NB4 (cell line): ENCODE measurements at regions not wholly inside any gene's neighbourhood (a gene's known extent, or its start where the extent isn't known, plus 50 kb on each side); places are given as distances from the start of the nearest gene placed in this dataset.

Experiments used
- DNase-seq: peaks from one replicate; pipeline ENCODE4 v3.0.0; 2010; ENCODE audit warnings: low read depth
- H3K4me3 ChIP-seq: one replicate; pipeline ENCODE4 v1.5.1; 2011; ENCODE audit warnings: mild to moderate bottlenecking, low read depth, low read length, moderate library complexity
- MYC ChIP-seq: IDR thresholded peaks from 2 replicates; pipeline ENCODE4 v1.6.1; 2011; ENCODE audit warnings: low read depth, low read length
- POLR2A ChIP-seq: IDR thresholded peaks from 2 replicates; pipeline ENCODE4 v1.6.1; 2011; ENCODE audit warnings: mild to moderate bottlenecking; ENCODE audit not compliant: insufficient read length; ENCODE audit errors: extremely low read depth
- TF ChIP-seq, protein P1 (sequence below): IDR thresholded peaks from 2 replicates; pipeline ENCODE4 v1.6.1; 2011; ENCODE audit warnings: low read depth, low read length
- TF ChIP-seq, protein P2 (sequence below): IDR thresholded peaks from one replicate; pipeline ENCODE4 v1.5.1; 2012; ENCODE audit warnings: low read depth, low read length

DNA sequence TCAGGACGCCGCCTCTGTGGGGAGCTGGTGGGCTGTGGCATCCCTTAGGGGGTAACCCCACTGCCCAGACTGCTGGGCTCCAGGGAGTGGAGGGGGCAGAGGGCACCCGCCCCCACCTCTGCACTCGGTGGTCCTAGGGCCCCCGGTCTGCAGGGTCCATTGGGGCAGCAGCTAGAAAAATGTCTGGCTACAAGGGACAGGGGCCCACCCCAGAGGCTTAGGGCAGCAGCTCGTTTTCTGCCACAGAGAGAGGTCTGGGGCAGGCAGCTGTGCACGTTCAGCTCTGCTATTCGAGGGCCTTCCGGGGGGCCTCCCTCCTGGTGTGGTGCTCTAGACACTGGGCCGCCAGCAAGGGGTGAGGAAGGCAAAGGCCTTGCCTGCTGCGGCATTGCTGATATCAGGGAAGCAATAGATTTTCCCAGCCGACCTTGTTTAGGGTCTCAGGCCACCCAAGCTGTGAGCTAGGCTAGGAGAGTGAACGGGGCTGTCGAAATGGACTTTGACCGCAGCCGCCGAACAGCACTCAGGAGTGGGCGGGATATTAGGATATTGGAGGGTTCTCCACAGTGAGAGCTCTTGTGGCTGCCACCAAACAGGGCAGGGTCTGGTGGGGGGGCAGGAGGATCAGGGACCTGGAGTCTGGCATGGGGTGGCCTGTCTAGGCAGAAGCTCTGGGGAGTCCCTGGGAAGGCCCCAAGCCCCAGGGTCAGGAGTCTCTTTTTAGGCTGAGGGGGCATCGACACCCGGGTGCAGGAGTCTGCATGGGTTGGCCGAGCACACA lies 61.4 kb upstream of the KLF13 start:
- TF ChIP-seq, protein P1, sequence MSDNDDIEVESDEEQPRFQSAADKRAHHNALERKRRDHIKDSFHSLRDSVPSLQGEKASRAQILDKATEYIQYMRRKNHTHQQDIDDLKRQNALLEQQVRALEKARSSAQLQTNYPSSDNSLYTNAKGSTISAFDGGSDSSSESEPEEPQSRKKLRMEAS = no peak
- TF ChIP-seq, protein P2, sequence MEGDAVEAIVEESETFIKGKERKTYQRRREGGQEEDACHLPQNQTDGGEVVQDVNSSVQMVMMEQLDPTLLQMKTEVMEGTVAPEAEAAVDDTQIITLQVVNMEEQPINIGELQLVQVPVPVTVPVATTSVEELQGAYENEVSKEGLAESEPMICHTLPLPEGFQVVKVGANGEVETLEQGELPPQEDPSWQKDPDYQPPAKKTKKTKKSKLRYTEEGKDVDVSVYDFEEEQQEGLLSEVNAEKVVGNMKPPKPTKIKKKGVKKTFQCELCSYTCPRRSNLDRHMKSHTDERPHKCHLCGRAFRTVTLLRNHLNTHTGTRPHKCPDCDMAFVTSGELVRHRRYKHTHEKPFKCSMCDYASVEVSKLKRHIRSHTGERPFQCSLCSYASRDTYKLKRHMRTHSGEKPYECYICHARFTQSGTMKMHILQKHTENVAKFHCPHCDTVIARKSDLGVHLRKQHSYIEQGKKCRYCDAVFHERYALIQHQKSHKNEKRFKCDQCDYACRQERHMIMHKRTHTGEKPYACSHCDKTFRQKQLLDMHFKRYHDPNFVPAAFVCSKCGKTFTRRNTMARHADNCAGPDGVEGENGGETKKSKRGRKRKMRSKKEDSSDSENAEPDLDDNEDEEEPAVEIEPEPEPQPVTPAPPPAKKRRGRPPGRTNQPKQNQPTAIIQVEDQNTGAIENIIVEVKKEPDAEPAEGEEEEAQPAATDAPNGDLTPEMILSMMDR = no peak
- TF ChIP-seq MYC = no peak
- TF ChIP-seq POLR2A = no peak
- peak; percentile 33 for DNase-seq
- H3K4me3 ChIP-seq = no peak overlapping the region

DNA sequence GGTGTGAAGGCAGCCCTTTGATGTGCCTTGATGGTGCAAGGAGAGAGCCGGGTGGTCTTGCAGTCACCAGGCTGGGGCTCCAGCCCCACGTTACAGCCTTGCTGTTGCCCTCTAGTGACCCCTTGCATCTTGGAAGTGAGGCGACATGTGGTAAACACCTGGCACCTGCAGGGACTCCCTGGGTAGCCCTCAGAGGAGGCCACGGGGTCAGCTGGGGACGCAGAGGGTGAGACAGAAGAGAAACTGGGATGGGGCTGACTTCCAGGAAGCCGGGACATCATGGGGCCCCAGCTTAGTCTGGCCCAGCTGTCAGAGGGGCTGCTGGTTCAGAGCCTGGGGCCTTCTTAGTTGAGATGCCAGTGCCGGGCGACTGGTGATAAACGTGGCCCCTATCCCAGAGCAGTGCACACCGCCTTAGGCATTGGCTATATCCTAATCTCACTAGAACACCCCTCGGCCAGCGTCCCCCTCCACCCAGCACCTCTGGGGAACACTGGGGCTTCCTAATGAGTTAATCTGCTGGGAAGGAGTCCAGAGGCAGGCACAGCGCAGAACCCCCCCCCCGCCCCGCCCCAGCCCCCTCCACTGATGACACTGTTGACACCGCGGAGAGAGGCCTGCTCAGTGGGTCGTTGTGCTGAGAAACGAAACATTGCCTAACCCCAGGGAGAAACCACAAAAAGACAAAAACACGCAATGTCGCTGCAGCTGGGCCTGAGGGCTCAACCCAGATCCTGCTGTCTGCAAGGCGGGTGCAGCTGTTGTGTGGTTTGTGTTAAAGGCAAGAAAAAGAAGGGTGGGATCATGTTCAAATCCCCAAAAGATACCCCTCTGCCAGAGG lies 60.5 kb upstream of the KLF13 start:
- TF ChIP-seq, protein P2 = no peak
- TF ChIP-seq MYC (peak; percentile 78), POLR2A (no peak)
- TF ChIP-seq, protein P1 = peak; percentile 72
- DNase-seq = peak; percentile 98
- H3K4me3 ChIP-seq = no peak overlapping the region

DNA sequence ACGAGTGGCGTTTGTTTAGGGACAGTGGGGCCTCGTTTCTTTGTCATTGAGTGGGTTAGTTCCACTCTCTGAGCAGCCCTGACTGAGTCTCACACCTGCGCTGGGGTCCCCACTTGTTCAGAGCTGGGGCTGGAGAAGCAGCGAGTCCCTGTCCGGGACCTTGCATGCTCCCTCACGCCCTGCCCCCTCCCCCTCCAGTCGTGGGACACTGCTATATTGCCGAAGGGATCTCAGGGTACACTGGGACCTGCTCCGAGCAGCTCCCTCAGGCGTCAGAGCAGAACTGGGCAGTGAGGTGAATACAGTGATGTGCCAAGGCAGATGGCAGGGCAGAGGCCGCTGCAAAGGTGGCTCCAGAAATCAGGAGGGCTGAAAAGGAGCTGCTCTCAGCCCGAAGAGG lies 59.9 kb upstream of the KLF13 start:
- no peak for DNase-seq
- H3K4me3 ChIP-seq = no peak overlapping the region
- TF ChIP-seq MYC = no peak
- TF ChIP-seq, protein P1 = no peak
- TF ChIP-seq POLR2A = no peak
- TF ChIP-seq, protein P2 = no peak

DNA sequence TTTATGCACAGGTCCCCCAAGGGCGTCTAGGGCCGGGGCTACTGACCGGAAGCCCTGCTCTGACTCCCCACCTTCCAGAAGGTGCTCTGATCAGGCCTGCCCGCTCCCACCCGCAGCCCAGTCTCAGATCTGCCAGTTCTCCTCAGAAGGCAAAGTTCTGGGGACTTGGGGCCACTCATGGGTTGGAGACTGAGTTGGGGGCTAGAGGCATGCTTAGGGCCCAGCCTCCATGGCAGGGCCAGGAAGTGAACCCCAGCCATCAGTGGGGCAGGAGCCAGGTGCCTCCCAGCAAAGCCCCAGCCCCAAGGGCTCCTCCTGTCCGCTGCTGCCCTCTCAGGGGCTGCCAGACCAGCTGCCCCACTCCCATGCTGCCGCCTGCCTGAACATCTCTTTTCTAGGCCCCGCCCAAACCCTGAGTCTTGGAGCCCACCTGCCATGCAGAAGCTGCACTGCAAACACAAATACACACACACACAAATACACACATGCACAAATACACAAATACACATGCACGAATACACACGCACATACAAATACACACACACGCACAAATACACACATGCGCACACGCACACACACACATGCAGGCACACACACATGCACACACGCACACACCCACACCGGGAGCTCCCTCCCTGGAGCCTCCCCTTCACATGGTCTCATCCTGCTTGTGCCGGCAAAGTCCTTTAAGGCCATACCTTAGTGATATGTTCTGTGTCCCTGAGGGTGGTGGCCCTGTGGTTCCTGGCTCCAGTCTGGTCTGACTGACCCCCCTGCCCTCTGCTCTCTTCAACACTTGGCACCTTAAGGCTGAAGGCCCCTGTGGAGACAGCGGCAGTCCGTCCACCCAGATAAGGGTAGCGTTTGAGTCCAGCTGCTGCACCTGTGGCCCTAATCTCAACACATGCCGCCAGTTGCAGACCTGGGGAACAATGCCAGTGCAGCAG lies 59.2 kb upstream of the KLF13 start:
- peak; percentile 37 for DNase-seq
- TF ChIP-seq MYC = no peak
- TF ChIP-seq, protein P1 = no peak
- no peak overlapping the region for H3K4me3 ChIP-seq

DNA sequence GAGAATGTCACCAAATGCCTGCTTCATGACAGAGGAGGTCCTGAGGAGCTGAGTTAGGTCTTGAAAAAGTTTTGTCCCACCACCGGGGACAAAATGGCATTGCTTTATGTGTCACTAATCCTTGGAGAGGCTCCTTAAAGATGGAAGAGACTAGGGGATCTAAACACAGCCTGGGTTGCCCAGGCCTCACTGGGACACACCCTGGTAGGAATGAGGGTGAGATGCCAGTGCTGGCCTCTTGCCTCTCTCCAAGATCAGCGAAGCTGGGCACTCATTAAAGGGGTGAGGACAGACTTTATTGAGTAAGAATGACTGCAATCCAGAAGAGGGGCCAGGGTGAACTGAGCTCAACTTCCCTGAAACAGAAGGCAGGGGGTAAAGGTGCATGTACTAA lies 58.5 kb upstream of the KLF13 start:
- H3K4me3 ChIP-seq = no peak overlapping the region
- TF ChIP-seq, protein P1 = no peak
- TF ChIP-seq MYC = 0 out of 2 replicates have a peak, but pooled peaks have one; percentile 19
- peak; percentile 67 for DNase-seq

DNA sequence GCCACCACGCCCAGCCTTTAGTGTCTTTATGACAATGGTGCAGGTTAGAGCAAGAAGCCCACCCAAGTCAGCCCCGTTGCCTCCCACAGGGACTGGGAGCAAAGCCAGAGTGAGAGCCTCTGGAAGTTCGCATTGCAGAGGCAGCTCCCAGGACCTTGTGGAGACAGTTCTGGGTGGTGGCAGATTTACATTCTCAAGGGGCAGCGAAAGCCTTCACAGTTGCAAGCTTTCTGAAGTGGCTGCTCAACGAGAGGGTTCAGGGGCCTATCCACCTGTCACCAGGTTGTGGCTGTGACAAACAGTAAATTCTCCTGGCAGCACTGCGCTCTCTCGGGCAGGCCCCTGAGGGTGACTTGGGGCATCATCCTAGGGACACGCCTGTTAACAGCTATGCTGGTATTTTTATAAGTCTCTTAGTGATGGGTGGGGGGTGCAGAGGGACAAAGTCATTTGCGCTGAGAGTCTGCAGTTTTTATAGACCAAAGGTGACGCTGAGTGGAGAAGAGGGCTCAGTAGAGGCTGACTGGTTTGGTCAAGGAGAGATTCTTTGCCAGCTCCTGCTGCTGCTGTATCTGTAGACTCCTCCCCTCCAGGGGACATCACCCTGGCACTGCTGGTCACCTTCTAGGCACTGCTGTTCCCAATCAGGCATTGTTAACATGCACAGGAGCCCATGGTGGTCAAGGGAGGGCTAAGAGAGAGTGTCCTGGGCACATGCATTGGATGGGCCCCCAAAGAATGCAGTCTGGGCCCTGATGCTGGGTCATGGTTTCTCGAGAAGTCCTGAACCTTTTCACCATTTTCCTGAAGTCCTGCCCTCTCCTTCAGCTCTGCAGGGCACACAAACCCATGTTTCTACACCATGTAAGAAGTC lies 57.5 kb upstream of the KLF13 start:
- TF ChIP-seq, protein P1 = no peak
- TF ChIP-seq POLR2A (no peak), MYC (no peak)
- TF ChIP-seq, protein P2 = no peak
- no peak overlapping the region for H3K4me3 ChIP-seq
- no peak for DNase-seq
